ENCODE measurements at regions not wholly inside any gene's neighbourhood (a gene's known extent, or its start where the extent isn't known, plus 50 kb on each side); places are given as distances from the start of the nearest gene placed in this dataset.
"Not testable (repeated sequence)": the region's sequence is repeated elsewhere in the genome, so short reads cannot be mapped to it uniquely, and the experiment has no call there.

DNA sequence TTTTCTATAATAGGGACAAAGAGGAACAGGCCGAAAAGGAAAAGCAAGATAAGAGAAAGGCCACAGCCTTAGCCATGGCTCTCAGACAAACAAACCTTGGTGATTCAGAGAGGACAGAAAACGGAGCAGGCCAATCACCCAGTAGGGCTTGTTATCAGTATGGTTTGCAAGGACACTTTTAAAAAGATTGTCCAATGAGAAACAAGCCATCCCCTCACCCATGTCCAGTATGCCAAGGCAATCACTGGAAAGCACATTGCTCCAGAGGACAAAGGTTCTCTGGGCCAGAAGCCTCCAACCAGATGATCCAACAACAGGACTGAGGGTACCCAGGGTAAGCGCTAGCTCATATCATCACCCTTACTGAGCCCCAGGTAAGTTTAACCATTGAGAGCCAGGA, 243.8 kb upstream of the BTG1 start:
- no peak for DNase-seq

DNA sequence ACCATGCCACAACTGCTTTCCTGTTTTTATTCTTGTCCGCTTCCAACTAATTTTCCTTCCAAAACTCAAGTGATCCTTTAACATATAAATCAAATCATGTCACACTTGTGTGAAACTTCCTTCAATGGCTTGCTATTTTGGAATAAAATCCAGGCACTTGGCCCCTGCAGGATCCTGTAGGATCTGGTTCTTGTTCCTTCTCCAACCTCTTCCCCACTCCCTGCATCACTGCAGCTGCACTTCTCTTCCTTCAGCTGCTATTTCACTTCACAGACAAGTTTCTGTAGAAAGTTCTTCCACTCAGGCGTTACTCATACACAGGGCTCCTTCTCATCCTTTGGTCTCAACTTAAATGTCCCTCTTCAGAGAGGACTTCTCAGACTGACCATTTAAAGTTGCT, 239.7 kb upstream of the BTG1 start:
- DNase-seq: no peak

DNA sequence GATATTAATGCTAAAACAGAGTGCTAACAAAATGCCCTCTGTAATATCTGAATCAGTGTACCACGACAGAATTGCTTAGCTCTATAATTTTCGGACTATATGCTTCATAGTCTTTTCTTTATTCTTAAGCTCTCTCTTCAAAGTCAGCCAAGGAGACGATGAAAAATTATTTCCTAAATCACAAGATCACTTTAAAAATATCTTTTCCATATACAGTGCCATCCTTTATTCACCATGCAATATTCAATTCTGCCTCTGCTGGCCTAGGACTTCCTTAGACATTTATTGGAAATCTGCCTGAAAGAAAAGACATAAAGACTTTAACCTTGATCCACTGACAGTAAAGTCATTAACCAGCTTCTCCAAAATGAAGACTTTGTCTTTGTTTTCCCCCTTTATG, 238.9 kb upstream of the BTG1 start:
- DNase-seq: no peak

DNA sequence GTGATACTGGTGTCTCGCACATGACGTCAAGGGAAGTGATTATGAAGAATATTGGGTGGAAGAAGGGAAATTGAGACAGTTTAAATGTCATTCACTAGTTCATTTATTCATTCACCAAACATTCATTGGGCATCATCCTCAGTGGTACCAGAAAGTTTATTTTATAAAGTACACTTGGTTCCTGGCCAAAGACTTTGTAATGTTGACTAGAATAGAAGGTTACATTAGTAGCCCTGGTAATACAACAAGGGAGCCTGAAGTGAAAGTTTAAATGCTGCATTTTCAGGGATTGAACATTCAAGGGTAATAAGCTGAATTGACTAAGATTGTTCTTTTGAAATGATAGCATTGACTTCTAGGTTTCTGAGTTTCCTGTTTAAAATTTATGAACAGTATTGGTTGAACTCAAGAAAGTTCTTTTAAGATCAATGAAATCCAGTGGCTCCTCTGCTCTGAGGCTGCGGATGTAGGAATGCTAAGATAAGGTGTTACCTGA, 236.8 kb upstream of the BTG1 start:
- no peak for DNase-seq

DNA sequence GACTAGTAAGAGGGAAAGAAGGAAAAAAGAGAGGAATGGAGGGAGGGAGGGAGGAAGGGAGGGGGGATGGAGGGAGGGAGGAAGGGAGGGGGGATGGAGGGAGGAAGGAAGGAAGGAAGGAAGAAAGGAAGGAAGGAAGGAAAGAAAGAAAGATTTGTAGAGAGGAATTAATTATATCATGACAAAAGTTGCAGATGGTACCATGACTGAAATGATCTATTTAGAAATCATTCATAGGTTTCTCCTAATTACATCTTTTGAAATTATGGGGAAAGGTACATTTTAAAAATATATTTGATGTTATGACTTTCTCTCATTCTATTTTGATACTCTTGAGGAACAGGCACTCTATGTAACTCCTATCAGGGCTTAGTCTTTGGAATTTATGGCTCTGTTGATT, 236.2 kb upstream of the BTG1 start:
- no peak for DNase-seq

DNA sequence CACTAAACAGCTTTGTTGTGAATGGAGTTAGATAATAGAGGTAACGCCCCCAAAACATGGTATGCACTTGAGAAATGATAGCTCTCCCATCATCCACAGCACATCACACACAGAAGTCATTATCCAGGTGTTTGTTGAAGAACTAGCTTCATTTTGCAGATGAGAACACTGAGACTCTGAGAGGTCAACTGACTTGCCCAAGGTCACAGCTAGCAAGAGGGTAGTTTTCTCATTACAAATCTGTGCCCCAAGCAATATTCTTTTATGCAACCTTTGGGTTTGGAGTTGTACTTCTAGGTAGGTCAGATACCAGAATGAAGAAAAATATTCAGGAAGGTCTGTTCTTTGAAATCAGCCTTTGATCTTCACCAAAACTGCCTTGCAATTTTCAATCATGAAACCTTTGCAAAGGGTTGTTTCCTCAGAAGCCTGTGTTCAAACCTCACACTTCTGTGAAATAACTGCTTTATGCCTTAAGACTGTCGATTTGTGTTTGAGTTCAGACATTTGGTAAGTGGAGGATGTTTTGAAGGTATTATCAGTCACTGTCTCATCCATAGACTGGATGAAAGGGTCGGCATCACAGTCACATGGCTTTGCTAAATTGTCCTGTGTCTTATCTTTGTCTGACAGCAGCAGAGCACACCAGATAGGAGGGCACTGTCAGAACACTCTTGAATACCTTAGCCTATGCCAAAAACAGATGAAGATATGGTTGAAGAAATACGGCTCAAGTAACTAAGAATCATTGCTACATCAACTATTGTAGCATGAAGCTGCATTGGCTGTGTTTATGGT, 233.2 kb upstream of the BTG1 start:
- peak; percentile 79 for DNase-seq

DNA sequence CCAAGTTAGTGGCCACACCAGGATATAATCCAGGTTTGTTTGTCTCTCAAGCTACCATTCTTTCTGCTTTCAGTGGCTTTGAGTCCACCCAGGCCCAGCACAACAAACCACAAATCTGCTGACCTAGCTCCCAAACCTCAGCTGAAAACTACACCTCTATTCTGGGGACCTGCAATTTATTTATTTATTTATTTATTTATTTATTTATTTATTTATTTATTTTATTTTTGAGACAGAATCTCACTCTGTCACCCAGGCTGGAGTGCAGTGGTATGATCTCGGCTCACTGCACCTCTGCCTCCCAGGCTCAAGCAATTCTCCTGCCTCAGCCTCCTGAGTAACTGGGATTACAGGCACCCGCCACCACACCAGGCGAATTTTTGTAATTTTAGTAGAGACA, 229.9 kb upstream of the BTG1 start:
- not testable (repeated sequence) for DNase-seq

DNA sequence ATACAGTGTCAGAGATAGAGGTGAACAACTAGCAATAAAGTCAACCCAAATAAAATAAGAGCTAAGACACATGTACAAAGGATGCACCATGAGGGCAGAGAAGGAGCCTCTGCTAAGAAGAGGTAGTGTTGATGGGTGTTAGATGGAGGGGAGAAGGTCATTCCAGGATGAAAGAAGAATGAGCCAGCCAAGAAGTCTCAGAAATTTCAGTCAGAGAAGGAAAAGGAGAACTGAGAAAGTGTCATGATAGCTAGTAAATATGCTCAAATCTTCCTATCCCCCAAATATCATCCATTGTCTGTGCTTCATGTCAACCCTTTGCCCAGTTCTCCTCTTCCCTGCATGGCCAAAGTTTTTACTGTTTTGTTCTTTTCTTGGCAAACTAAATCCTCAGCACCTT, 225.2 kb upstream of the BTG1 start:
- no peak for DNase-seq

DNA sequence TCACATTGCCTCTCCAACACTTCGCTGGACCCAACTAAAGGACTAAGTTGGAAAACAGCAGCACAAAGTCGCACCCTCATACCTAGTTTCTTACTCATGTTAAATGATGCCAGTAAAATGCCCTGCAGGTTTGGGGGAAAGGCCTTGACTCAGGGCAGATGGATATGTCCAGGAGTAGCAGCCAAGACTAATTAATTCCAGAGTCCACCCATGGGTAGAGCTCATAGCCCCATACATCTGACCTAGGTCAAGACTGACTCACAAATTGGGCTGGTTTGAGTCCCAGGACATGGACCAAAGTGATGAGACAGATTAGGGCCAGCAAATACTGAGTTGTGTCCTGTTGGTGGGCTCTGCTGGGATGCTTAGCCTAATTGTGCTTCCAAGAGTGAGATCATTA, 224.0 kb upstream of the BTG1 start:
- DNase-seq: no peak

DNA sequence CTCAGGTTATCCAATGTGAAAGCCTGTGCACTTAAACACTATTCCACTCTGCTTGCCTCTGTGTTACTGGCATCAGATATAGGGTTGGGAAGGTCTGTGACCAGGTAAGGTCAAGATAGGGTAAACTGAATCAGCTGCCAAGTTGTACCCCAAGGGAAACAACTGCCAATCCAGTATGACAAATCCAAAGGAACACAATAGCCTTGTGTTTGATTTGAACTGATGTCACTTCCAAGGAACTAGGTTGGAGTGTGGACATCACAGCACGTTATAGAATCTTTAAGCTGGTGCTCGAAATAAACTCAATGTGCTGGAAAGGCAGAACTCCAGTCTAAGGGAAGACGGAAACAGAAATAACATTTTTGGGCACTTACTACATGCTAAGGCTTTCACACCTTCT, 223.4 kb upstream of the BTG1 start:
- no peak for DNase-seq

DNA sequence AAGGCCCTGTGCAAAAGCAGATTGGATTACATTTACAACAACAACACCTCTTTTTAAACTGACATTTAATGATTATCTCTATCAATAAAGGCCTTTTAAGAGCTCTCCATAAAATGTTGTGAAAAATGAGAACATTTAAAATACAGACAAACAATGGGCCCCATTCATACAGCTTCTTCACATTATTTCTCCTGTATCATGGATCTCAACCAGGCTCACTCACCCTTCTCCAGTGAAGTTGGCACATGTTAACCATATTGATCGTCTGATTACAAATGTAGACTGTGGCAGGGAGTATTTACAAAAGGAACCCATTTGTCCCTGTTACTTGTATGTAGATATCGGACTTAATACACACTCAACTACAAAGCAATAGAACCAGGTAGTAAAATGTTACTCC, 220.2 kb upstream of the BTG1 start:
- no peak for DNase-seq

DNA sequence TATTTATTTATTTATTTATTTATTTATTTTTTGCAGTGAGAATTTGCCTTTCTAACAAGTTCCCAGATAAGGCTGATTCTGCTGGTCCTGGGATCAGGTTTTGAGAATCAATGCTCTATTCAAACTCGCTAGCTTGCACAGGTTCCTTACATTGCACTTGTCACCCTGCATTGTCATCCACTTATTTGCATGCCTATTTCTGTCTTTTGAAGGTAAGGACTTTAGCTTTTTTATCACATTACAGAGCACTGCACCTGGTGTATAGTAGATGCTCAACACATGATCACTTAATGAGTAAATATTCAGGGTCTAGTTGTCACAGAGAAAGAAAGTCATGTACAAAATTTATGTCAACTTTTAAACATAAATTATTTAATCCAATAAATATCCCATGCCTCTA, 219.7 kb upstream of the BTG1 start:
- DNase-seq: no peak

DNA sequence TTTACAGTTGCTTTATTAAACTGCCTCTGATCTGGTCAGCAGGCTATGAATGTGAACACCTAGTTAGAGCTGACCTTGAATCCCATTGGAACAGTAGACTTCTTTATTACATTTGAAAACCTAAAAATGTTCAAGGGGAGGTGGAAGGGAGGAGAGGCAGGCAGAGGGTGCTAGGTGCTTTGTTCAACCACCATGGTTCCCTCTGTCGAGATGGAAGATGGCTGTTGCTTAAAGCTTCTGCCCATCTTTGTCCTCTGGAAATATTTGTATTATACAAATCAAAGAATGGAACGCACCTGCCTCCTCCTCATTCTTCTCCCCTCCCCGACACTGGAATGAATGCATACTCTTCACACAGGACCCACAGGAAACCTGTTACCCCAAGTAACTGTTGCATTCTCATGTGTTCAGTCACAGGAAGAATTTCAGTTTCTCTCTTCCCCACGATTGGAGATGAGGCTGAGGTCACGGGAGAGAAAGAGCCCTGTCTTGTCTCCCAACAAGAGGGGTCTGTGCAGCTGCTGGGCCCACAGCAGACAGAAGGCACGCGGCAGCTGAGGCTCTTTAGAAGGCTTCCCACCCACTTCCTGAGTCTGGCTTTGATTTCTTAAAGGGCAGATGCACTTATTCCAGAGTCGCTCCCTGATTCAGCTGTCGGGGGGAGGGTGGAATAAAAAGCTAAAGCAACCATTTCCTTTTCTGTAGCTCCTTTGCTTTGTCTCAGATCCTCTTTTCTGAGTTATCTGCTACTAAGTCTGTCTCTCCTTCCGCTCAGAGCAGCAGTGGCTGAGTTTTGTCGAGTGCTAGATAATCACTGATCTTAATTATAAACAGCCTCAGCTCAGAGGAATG, 217.9 kb upstream of the BTG1 start:
- peak; percentile 65 for DNase-seq

DNA sequence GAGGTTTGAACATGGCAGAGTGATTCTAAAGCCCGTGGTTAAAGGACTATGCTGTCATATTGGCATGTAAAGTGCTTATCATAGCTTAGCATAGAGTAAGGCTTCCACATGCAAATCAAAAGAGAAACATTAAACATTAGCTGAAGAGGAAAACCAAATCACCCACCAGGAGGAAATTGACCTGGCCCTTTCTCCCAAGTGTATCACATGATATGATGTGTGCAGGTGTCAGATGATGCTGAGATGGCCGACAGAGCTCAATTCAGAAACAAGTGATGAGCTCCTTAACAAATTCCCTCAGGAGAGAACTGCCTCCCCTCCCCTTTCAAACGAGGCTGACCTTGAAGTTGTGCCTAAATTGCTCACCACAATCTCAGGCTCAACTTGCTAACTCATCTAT, 217.1 kb upstream of the BTG1 start:
- peak; percentile 41 for DNase-seq

DNA sequence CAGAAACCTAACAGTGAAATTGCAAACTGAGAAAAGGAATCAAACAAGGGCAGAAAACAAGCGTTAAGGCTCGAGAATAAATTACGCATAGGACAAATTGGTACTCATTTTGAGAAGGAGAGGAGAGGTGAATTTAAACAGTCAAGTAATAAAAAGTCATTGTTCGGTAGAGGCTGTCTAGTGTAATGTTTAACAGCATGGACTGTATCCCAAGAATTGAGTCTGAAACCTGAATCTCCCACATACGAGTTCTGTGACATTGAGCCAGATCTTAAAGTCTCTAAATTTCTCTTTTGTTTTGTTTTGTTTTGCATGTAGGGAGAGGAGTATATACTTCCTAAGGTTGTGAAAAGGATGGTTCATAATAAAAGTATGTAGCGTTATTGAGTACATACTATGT, 216.5 kb upstream of the BTG1 start:
- DNase-seq: no peak

DNA sequence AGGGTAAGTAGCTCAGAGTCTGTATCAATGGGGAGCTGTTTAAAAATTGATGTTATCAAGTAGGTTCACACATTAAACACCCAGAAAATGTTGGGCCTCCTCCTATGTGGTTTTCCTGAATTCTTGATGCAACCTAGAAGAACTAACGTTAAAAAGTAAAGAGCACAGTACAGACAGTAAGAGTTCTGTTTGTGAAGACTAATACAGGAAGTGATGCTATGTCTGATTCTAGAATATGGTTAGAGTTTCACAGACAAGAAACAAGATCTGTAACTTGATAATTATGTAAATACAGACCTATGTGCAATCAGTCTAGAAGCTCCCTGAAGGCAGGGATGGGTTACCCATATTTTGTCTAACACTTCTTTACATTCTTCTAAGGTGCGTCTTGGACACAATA, 214.9 kb upstream of the BTG1 start:
- peak; percentile 79 for DNase-seq

DNA sequence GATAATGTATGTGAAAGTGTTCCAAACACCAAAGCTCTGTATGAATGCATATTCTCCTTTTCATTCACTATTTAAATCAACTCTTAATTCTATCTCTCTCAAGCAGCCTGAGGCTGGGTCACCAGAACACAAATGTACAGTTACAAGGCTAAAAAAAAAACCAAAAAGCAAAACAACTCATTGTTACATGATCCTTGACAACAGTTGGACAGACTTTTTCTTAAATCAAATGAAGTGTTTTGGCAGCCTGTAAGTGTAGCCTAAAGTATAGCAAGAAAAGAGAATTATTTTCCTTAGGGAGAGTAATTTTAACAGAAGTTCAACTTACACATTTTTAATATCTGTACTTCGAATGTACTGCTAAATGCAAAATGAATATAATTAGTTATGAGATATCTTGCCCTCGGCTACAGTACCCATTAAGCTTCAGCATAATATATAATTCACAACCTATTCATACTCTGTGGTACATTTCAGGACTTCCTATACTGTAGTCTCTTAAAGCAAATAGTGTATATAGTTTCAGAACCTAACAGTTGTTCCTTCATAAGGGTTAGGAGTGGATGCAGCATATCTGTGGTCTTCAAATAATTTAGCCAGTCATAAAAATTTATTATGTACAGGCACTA, 214.0 kb upstream of the BTG1 start:
- DNase-seq: no peak

DNA sequence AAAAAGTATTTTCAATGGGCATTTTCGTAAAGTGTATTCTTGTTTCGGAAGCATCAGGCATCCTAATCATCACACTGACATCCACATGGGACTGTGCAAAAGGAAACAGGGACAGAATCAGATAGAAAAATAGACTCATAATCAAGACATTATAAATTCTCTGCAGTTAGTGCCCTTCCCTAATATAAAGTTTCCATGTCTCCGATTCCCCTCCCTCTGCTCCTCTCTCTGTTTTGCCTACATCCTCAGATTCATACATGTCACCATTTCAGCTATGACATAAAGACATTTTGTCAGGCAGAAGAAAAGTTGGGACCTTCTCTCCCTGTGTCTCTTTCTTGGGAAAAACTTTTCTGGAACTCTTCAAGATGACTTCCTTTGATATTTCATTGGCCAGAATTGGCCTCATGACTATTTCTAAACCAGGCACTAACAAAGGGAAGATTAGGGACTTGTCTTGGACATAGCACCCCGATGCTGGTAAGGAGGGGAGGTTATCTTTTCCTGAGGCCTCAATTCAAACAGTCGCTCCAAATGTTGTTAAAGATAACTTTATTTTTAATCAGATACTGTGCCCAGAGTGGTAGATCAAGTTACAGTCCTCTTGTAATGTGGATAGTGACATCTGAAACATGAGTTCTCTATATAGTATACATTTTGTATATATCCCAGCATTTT, 212.1 kb upstream of the BTG1 start:
- no peak for DNase-seq

DNA sequence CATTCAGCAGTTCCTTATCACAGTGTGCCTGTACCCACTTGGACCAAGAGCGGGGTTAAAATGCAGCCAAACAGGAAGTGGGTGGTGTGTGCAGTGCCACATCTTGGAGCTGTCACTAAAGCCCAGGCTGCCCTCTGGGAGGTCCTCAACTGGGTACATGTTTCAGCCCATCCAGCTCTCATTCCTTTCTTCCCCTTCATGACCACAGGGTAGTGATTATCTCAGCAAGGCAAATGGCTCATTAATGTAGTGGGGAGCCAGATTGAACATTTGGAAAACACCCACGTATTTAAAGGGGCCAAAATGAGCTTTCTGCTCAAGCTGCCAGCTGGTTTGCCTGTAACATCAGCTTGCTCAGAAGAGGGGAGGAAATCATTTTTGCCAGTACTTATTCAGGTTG, 210.8 kb upstream of the BTG1 start:
- DNase-seq: no peak

DNA sequence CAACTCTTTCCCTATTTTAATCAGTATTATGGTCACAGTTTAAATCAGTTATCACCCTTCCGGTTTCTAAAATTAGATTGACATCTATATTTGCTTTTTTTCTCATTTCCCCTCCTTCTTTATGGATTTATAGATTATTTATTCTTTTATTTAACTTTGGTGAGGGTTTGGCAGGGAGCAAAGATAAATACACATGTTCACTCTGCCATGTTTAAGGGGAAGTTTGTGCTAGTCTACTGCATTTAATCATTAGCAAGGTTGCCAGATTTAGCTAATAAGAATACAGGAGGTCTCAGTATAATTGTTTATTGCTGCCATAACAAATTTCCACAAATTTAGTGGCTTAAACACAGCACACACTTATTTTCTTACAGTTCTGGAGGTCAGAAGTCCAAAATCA, 204.0 kb upstream of the BTG1 start:
- DNase-seq: no peak

DNA sequence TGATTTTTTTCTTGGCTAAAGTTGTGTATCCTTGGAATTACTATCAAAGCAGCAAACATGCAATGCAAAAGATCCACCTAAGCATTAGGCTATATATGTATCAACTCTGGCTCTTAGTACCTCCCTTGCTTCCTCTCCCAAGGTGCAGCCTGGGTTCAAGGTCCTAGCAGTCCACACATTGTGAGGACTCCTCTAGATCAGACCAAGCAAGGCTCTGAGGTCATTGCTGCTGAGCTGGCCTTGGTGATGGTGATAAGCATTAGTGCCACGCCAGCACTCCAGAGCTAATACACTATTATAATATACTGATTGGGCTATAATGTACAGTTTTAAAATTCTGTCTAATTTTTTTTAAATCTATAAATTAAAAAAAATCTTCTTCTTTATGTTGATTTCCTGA, 196.9 kb upstream of the BTG1 start:
- DNase-seq: no peak

DNA sequence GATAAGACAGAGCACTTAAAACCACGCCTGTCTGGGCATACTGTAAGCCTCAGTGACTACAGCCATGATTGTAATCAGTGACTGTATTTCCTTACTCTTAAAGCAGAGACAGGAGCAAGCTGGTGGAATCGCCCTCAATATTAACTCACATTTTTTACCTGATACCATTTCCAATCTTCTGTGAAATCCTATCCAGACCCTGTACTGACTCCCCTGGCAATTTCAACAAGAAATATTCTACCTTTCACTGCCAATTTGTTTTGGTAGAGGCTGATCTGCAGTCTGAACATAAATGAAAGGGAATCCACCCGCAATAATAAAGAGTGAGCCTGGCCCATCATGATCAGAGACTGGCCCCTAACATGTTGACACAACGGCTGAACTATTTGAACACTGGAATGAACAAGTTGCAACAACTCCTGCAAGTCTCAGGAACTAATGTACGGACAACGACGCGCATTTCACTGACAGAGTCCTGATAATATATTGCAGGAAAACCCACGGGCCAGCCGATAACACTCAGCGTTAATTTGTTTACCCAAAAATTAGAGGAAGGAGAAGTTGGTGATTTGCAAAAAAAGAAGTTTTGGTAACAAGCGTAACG, 195.5 kb upstream of the BTG1 start:
- peak; percentile 24 for DNase-seq

Data from CD4-positive, alpha-beta T cell treated with Interleukin-4 for 4 hours (primary cell).